ENCODE measurements at regions not wholly inside any gene's neighbourhood (a gene's known extent, or its start where the extent isn't known, plus 50 kb on each side); places are given as distances from the start of the nearest gene placed in this dataset.

DNA sequence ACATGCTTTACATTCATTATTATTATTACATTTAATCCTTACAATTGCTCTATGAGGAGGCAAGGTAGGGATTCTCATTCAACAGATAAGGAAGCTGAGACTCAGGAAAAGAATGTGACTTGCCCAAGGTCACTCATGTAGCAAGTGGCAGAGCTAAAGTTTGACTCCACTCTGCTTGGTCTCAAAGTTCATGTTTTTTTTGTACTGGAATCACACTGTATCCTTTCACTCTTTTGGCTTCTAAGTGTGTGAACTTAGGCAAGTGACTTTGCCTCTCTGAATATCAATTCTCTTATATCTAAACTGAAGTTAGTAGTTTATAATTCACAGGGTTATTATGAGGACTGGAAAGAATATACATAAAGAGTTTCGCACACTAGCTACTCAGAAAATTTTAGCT is 247.9 kb upstream of the AR start:
- TF ChIP-seq, protein P1, sequence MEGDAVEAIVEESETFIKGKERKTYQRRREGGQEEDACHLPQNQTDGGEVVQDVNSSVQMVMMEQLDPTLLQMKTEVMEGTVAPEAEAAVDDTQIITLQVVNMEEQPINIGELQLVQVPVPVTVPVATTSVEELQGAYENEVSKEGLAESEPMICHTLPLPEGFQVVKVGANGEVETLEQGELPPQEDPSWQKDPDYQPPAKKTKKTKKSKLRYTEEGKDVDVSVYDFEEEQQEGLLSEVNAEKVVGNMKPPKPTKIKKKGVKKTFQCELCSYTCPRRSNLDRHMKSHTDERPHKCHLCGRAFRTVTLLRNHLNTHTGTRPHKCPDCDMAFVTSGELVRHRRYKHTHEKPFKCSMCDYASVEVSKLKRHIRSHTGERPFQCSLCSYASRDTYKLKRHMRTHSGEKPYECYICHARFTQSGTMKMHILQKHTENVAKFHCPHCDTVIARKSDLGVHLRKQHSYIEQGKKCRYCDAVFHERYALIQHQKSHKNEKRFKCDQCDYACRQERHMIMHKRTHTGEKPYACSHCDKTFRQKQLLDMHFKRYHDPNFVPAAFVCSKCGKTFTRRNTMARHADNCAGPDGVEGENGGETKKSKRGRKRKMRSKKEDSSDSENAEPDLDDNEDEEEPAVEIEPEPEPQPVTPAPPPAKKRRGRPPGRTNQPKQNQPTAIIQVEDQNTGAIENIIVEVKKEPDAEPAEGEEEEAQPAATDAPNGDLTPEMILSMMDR (IDR thresholded peaks at IDR 0.05), result no peak
- no peak for TF ChIP-seq POLR2A (IDR thresholded peaks at IDR 0.05)

All from breast epithelium (tissue), 3 donors.